BE2C (cell line): ENCODE measurements at regions not wholly inside any gene's neighbourhood (a gene's known extent, or its start where the extent isn't known, plus 50 kb on each side); places are given as distances from the start of the nearest gene placed in this dataset.
A peak's percentile ranks its signal among the peaks of the same experiment; 100 is the strongest.

Experiments used
- DNase-seq: peaks from one replicate; pipeline ENCODE4 v3.0.0-alpha.2; 2020
- H3K27me3 ChIP-seq: fragments of 250-450 bp; sonication (Bioruptor Pico); 2 replicates; pipeline ENCODE4 v1.5.1; 2020; ENCODE audit warnings: mild to moderate bottlenecking
- H3K36me3 ChIP-seq: fragments of 250-450 bp; sonication (Bioruptor Pico); 2 replicates; pipeline ENCODE4 v1.5.1; 2020; ENCODE audit warnings: mild to moderate bottlenecking
- H3K4me1 ChIP-seq: fragments of 250-450 bp; sonication (Bioruptor Pico); 2 replicates; pipeline ENCODE4 v1.5.1; 2020
- H3K4me3 ChIP-seq: 2 replicates; pipeline ENCODE4 v1.5.1; 2011; ENCODE audit warnings: low read depth, low read length
- H3K9me3 ChIP-seq: fragments of 250-450 bp; sonication (Bioruptor Pico); 2 replicates; pipeline ENCODE4 v1.5.1; 2020
- TF ChIP-seq, protein P1 (sequence below): IDR thresholded peaks from 2 replicates; pipeline ENCODE4 v1.5.1; 2012; ENCODE audit warnings: mild to moderate bottlenecking, low read depth, low read length

DNA sequence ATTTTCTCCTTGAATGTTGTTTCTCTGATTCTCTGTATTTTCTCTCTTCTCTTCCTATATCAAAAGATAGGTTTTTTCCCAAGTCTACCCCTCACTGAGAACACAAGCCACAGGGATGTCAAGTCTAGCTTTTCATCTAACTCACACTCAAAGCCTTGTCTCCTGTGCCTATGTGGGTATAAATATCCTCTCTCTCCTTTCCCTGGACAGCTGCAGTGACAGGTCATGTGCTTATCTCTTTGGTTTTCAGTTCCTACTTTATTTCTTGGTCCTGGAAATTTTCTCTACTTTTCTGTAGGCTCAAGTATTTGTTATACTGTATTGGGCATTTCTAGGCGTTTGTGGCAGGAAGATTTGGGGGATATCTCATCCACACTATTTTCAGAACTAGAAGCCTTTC lies 182.4 kb upstream of the MVB12B start:
- no peaks in the 10 kb centered on the region for H3K4me1 ChIP-seq
- TF ChIP-seq, protein P1, sequence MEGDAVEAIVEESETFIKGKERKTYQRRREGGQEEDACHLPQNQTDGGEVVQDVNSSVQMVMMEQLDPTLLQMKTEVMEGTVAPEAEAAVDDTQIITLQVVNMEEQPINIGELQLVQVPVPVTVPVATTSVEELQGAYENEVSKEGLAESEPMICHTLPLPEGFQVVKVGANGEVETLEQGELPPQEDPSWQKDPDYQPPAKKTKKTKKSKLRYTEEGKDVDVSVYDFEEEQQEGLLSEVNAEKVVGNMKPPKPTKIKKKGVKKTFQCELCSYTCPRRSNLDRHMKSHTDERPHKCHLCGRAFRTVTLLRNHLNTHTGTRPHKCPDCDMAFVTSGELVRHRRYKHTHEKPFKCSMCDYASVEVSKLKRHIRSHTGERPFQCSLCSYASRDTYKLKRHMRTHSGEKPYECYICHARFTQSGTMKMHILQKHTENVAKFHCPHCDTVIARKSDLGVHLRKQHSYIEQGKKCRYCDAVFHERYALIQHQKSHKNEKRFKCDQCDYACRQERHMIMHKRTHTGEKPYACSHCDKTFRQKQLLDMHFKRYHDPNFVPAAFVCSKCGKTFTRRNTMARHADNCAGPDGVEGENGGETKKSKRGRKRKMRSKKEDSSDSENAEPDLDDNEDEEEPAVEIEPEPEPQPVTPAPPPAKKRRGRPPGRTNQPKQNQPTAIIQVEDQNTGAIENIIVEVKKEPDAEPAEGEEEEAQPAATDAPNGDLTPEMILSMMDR, result no peak
- H3K27me3 ChIP-seq, result no peaks in the 10 kb centered on the region
- DNase-seq, result no peak
- H3K4me3 ChIP-seq, result no peak overlapping the region
- no peaks in the 10 kb centered on the region for H3K36me3 ChIP-seq
- no peaks in the 10 kb centered on the region for H3K9me3 ChIP-seq

DNA sequence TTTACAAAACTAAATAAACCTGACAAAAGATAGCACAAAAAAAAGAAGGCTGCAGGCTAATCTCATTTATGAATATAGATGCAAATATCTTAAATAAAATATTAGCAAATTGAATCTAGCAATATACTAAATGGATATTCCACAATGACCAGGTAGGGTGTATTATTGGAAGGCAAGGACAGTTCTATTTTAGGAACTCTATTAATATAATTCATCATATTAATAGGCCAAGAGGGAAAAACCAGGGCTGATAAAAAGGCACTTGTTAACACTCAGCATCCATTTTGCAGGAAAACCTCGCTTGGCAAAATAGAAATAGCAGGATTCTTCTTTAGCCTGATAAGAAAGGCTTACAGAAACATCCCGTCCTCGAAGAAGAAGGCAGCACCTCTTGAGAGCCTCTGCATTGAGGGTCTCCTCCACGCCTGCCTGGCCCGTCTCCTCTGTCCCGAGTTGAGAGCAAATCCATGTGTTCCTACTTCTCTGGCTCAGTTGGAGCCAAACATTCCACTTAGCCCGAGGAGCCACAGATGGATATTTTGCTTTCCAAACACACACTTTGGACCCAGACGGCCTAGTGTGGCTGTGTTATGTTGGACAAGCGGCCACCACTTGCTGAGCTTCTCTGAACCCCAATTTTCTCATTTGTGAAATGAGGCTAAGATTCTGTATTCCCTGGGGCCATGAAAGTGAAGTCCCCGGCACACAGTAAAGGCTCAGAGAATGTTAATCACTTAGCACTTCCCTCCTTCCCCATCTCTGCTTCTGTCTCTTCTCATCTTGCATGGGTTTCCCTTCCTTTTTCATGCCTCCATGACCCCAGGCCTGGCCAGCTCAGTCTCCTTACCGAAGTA lies 181.8 kb upstream of the MVB12B start:
- Histone ChIP-seq H3K36me3 (no peaks in the 10 kb centered on the region), H3K27me3 (no peaks in the 10 kb centered on the region), H3K9me3 (no peaks in the 10 kb centered on the region), H3K4me3 (no peak overlapping the region), H3K4me1 (no peaks in the 10 kb centered on the region)
- no peak for DNase-seq
- TF ChIP-seq, protein P1, result no peak

GRCh38 chr9:126145887-126146253 lies 180.8 kb upstream of the MVB12B start:
- H3K4me1 ChIP-seq, result peaks cover 8% of the 10 kb centered on the region
- no peak for DNase-seq
- no peak overlapping the region for H3K4me3 ChIP-seq
- TF ChIP-seq, protein P1, result no peak
- H3K9me3 ChIP-seq, result no peaks in the 10 kb centered on the region
- H3K27me3 ChIP-seq, result no peaks in the 10 kb centered on the region
- no peaks in the 10 kb centered on the region for H3K36me3 ChIP-seq

DNA sequence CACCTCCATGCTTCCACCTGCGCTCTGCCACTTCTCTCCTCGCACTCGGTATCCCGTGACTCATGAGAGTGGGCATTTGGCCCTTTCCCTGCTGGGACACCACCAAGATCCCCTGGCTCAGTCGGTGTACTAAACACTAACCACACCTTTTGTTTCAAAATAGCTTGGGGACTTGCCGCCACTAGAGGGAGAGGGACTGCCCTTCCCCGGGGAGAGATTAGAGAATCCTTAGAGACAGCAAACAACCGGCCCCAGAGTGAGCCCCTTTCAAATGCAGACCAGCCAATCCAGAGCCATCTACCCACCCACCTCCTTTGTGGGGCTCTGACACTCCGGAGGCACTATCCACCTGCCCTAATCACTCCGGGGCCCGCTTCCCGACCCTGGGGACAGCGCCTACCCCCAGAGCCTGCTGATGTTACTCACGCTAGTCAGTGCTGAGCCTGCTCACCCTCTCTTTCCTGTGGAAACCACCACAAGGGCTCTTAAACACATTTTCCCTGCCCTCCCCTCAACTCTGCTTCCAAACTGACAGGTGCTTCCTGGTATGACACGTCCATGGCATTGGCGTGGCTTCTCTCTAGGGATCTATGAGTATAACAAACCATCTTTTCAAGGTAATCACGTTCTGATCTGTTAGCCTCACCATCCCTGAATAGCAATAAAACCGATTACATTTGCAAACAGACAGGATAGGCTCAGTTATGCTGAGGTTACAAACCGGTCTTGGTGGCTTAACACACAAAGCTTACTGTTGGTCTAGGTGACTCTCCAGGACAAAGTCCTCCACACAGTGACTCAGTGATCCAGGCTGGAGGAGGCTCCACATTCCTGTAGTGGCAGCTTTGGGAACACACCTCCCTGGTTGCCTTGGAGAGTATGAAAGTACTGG lies 180.1 kb upstream of the MVB12B start:
- H3K4me3 ChIP-seq, result no peak overlapping the region

GRCh38 chr9:126147186-126147935 lies 179.3 kb upstream of the MVB12B start:
- H3K9me3 ChIP-seq, result no peaks in the 10 kb centered on the region
- H3K36me3 ChIP-seq, result no peaks in the 10 kb centered on the region
- TF ChIP-seq, protein P1, result no peak
- no peak overlapping the region for H3K4me3 ChIP-seq
- H3K4me1 ChIP-seq, result peaks cover 18% of the 10 kb centered on the region
- no peak for DNase-seq
- H3K27me3 ChIP-seq, result no peaks in the 10 kb centered on the region

More for the DNA sequence above, 180.1 kb upstream of the MVB12B start:
- no peaks in the 10 kb centered on the region for H3K36me3 ChIP-seq
- TF ChIP-seq, protein P1, result peak; percentile 75
- H3K4me1 ChIP-seq, result peaks cover 15% of the 10 kb centered on the region
- peak; percentile 45 for DNase-seq
- no peaks in the 10 kb centered on the region for H3K9me3 ChIP-seq
- H3K27me3 ChIP-seq, result no peaks in the 10 kb centered on the region
